ENCODE measurements at regions not wholly inside any gene's neighbourhood (a gene's known extent, or its start where the extent isn't known, plus 50 kb on each side); places are given as distances from the start of the nearest gene placed in this dataset.

- TF ChIP-seq POLR2A (IDR thresholded peaks at IDR 0.05): no peak
- no peak for TF ChIP-seq CTCF (IDR thresholded peaks at IDR 0.05)
Observed at GRCh38 chr16:9144106-9144505, 52.7 kb downstream of the HAPSTR1 start.

All from uterus (tissue), 2 donors.